RPMI7951 (cell line): ENCODE measurements at regions not wholly inside any gene's neighbourhood (a gene's known extent, or its start where the extent isn't known, plus 50 kb on each side); places are given as distances from the start of the nearest gene placed in this dataset.

ENCODE experiments used
- DNase-seq: peaks from one replicate; pipeline ENCODE4 v3.0.0-alpha.2; 2012; ENCODE audit warnings: low read depth

DNA sequence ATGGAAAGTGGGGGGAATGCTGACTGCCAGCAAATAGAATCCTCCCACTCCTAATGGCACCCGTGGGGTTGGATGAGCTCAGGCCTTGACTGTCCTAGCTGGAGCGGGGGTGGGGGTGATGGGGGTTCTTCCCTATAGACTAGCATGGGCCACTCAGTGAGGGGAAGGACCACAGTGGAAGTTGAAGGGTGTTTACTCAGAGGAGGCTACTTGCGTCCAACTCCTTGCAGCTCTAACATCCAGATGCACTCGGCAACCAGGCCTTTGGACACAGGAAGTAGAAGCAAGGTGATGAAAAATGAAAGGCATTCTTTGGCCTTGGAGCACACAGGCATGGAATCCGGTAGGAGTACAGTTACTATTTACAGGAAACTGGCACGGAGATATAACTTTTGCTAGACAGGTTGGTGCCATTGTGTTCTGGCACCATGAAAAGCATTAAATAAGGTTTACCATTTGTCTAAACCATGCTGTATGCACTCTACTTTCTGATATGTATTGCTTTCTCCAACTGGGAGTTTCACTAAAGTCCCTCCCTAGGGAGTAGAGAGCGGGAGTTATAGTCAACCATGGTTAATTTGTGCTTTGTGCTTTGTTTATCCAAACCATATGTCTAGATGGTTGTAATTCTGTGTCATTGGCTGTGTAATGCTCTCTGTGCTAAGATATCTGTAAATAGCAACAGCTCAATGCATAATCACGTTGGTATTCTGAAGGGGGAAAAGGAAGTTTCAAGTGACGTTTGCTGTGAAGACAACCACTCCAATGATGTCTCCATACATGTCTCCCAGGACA lies 125.3 kb downstream of the TSHZ3 start:
- peak; percentile 94 for DNase-seq

DNA sequence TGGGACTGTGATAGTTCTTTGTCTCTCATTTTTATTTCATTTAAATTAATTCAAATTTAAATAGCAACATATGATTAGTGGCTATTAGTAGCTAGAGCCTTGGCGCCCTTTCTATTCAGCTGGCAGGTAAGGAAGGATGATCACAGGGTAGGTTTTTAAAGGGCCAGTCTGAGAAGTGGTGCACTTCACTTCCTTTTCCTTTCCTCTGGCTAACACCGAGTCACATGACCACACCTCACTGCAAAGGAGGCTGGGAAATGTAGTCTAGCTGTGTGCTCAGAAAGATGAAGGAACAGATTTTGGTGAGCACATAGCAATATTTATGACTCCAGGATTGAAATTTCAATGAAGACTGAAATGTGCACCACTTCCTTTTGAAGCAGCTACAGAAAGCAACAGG lies 128.7 kb downstream of the TSHZ3 start:
- peak; percentile 51 for DNase-seq

DNA sequence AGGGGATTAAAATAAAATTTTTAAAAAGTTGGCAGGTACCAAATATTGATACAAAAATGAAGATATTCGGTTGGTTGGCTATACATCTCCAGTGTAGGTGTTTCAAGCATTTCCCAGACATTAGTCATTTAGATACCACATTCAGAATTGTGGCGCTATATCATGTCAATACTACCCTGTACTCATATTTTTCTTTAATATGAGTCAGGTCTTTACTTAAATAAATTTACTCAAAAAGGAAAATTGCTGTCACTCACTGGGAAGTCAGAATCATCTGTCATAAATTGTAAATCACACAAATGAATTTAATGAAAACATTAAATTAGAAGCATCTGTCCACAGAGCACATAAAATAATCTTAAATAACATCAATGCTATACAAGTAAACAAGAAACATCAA lies 134.2 kb downstream of the TSHZ3 start:
- peak; percentile 16 for DNase-seq

DNA sequence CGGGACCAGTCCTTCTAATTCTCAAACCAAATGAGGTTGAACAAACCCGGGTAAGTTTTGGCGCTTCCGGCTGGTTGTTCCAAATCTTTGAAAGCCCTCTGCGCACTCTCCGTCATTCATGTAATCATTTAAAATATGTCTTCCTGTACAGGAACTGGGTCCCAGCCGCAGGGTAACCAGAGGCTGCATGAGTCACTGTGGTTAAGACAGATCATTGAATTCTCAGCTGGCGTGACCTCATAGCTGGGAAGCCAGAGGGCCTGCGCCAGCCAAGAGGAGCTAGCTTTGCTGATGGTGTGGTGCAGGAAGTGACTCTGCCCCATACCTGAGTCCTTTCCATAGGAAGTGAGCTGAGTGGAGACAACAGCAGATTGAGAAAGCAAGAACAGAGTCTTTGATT lies 135.2 kb downstream of the TSHZ3 start:
- peak; percentile 100 for DNase-seq

DNA sequence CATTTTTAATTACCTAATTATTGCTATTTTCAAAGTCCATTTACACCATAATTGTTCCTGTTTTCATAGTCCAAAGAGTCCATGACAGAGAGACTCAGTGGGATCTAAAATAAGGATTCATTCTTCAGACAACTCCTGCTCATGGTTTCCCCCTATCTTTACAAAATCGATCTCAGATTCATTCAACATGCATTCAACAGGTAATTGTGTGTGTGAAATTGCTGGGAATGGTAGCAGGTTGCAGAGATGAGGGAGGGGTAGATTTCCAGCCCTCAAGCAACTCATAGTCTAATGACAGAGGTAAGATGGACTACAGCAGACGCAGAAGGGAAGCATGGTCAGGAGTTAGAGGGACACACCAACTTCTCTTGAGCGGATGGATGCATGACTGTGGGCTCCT lies 138.1 kb downstream of the TSHZ3 start:
- DNase-seq = no peak

DNA sequence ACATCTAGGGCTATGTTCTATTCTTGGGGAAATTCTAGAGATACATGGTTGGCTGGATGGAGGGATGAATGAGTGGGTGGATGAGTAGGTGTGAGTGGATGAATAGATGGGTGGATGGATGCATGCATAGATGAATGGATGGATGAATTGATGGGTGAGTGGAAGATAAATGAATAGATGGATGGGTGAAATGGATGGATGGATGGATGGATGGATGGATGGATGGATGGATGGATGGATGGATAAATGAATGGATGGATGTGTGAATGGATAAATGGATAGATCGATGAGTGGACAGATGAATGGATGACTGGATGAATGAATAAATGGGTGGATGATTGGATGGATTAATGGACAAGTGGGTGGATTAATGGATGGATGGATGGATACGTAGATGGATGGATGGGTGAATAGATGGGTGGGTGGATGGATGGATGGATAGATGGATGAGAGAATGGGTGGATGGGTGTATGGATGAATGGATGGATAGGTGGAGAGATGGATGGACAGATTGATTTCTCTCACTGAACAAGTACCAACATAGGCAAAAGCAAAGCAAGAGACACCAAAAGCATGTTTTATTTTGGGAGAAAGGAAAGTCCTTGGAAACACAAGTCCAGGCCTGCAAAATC lies 143.2 kb downstream of the TSHZ3 start:
- no peak for DNase-seq

DNA sequence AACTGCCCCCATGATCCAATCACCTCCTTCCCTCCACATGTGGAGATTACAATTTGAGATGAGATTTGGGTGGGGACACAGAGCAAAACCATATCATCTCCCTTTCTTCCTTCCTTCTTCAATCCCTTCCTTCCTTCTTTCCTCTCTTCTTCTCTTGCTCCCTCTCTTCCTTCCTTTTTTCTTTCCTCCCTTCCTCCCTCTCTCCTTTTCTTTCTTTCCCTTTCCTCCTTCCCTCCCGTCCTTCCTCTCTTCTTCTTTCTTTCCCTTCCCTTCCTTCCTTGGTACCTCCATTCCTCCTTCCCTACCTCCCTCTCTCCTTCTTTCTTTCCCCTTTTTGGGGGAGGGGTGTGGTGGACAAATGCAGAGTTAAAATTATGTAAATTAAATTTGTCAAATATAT lies 145.1 kb downstream of the TSHZ3 start:
- no peak for DNase-seq

DNA sequence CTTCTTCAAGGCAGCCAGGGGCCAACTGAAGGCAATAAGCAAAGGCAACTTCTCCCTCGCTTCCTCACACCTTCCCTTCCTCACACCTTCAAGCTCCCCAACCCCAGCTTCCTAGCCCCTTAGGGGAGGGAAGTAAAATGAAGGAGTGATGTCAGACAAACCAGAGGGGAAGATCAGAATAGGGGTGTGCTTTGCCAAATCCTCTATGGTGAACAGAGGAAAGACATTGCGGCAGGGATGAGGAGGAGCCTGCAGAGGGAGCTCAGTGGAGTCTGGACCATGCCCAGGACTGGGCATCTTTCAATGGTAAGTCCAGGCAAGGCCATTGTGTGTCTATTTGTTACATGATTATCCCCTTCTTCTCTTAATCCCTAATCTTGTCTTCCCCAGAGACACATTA lies 164.0 kb downstream of the TSHZ3 start:
- peak; percentile 37 for DNase-seq

DNA sequence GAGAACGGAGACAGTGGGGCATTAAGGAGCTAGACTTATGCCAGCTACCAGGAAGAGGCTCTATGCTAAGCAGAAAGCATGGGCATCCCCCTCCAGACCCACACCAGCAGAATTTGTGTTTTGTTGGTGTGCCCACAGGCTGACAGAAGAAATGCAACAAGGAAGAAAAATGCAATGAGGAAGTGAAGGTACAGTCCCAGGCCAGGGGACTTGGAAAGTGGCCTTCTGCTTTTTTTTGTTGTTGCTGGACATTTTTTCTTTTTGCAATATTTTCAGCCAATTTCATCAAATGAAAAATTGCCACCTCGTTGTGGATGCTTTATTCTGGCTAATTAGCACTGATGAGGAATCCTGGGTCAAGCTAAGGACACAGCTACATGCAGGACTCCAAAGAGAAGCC lies 167.7 kb downstream of the TSHZ3 start:
- DNase-seq = no peak

DNA sequence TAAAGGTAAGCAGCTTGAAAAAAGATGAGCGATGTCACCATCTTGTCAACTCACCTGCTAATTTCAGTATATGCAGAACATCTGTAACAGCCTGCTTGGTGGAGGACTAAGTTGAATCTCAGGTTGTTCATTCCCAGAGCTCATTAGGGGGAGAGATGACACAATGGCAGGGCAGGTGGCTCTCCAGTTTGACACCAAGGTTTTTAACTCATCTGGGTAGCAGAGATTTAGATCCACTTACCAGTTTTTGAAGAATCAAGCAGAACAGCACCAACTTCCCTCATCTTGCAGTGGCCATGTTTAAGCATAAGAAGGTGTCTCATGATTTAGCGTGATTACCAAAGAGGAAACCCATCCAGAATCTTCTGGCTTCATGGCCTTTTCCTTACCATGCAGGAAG lies 168.3 kb downstream of the TSHZ3 start:
- no peak for DNase-seq

DNA sequence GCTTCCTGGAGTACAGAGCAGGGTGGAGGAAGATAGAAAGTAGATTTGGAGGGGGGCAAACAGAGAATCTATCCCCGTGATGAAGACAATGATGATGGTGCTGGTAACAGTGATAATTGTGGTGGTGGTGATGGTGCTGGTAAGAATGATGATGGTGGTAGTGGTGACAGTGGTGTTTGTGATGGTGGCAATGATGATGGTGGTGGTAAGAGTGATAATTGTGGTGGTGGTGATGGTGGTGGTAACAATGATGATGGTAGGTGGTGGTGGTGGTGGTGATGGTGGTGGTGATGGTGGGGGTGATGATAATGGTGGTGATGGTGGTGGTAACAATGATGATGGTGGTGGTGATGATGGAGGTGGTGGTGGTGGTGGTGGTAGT lies 169.8 kb downstream of the TSHZ3 start:
- no peak for DNase-seq

DNA sequence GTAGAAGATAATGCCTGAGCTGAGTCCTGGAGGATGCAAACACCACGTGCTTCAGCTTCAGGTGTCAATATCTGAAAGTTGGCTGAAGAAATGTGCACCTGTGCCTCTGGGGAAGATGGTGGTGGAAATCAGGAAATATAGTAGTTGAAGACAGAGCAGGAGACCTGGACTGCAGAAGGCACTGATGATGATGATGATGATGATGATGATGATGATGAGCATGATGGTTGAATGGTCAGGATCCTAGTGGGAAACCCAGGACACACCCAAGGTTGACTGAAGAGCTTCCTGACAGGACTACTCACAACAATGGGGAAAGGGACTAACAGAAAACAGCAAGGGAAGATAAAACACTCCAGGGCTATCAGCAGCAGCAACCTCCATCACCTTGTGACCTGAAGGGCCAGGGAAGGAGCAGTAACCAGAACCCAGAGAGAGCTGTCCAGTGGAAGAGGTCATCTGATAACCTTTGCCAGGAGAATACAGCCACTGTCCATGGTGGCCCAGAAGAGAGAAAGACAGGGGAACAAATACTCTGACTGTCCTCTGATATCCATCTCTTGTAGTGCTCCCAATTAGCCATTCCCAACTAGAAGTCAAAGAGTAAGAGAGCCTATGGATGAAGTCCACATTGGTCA lies 170.3 kb downstream of the TSHZ3 start:
- DNase-seq = no peak

DNA sequence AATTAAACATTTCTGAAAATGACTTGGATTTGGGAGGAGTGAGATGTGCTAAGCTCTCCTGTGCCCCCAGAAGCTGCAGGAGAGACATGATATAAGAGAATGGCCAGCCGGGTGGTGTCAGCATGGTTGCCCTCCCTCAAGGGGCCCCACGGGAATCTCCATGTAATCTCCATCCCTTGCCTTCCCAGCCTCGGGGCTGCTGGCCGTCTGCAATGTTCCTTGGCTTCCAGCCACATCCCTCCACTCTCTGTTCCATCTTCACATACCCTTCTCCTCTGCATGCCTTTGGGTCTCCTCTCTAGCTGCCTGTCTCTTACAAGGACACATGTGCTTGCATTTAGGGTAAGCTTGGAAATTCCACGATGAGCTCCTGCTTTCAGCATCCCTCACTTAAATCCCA lies 172.0 kb downstream of the TSHZ3 start:
- peak; percentile 28 for DNase-seq

DNA sequence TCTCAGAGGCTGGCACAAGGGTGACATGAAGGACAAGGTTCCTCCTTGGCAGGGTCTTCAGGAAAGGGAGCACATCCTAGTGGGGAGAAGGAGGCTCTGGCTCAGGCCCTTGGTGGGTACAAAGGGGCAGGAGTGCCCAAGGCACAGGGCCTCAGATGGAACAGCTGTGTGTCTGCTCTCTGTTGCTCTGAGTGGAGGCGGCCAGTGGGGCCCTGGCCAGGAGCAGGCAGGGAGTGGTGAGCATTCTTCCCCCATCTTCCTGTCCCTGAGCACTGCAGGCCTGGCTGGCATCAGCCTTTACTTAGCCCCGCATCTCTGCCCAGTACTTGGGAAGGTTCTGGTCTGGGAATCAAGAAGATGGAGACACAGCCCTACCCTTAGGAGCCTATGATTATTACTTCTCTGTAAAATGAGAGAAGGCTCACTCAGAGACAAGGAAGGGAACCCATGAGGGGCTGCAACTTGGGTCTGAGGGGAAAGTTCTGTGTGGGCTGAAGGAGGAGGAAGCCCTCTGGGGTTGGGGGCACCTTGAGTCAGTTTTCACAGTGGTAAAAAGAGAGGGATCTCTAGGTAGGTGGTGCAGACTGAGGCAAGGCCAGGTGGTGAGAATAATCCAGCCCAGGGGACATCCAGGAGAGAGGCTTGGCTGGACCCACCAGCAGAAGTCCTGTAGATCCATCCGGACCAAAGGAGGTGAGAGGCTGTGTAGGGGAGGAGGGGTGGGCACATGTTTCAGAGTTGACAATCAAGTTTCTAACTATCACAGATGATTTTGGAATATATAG lies 173.5 kb downstream of the TSHZ3 start:
- DNase-seq = no peak

DNA sequence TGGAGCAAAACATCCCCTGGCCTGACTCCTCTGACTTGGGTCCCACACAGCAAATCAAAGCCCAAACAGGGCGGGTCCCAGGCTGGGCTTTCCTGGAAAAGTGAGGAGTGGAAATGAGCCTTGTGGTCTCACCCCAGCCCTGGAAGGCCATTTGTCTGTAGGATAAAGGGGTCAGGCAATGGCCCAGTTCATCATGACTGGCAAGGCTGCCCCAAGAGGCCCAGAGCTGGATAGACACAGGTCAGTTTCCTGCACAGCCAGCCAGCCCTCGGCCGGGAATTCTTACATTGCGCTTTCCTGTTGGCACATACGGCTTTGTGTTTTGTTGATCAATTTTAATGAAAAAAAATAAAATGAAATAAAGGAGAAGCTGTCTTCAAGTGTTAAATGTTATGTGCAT lies 174.3 kb downstream of the TSHZ3 start:
- no peak for DNase-seq

DNA sequence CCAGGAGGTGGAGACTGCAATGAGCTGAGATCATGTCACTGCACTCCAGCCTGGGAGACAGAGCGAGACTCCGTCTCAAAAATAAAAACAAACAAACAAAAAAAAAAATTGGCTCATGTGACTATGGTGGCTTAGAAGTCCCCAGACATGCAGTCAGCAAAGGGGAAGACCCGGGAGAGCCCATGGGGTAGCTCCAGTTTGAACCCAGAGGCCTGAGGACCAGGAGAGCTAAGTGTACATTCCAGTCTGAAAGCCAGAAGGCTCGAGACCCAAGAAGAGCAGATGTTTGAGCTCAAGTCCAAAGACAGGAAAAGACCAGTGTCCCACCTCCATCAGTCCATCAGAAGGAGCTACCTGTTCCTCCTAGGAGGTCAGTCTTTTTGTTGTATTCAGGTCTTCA lies 175.2 kb downstream of the TSHZ3 start:
- DNase-seq = no peak

DNA sequence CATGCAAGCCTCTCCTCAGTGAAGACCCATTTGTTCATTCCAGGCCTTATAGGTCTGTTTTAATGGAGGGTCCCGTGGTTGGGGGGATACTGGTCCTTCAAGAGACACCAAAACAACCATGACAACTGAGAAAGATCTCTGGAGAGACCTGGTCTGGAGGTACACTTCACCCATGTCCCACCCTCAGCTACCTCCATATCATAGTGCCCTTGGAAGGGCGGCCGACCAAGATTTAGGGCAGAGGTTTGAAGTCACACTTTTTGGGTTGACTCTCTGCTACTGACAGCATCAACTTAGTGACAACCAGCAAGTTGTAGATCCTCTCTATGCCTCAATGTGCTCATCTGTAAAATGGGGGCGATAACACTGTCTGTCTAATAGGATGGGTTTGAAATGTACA lies 177.3 kb downstream of the TSHZ3 start:
- no peak for DNase-seq

DNA sequence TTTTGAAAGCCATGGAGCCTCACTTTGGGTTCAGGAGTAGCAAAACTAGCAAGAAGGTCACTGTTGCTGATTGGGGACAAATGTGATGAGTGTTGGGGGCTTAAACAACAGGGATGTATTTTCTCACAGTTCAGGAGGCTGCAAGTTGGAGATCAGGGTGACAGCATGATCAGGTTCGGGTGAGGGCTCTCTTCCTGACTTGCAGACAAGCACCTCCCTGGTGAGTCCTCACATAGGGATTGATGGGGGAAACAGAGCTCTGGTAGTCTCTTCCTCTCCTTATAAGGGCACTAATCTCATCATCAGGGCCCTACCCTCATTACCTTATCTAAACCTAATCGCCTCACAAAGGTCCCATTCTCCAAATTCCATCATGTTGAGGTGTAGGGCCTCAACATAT lies 179.2 kb downstream of the TSHZ3 start:
- no peak for DNase-seq

DNA sequence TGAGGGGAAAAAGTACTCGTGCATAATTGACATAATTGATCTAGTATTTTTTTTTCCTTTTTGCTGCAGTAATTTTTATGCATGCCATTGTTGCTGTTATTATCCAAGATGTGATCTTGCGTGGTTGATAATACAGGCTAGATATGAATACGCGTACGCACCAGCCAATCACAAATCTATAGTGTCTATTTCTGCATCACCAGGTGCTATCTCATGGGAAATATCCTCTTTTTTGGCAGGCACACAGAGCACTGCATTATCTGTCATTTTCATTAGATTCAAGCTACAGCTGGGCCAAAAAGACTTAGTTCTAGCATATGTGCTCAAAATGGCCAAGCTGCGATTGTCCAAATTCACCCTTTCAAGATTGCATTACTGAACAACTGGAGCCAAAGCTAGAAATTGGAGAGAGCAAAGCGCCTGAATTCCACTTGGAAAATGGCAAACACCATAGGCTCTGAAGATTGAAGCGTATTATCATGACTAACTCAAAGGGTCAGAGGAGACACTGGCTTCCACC lies 181.1 kb downstream of the TSHZ3 start:
- DNase-seq = no peak

DNA sequence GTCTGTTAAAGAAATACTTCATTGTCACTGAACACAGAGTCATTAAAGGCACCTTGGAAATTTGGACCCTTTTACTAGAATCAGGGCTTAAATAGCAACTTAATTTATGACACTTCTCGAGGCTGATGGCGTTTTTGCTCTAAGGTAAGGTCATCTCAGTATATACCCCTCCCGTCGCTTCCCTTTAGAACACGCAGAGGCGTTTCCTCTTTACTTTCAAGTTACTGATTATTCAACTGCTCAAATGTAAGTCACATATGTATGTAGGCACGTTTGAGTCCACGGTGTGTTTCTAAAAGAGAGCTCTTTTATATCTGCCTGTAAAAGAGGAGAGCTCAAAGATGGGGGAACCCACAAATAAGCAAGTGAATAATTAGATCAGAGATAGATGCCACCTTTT lies 181.5 kb downstream of the TSHZ3 start:
- no peak for DNase-seq

DNA sequence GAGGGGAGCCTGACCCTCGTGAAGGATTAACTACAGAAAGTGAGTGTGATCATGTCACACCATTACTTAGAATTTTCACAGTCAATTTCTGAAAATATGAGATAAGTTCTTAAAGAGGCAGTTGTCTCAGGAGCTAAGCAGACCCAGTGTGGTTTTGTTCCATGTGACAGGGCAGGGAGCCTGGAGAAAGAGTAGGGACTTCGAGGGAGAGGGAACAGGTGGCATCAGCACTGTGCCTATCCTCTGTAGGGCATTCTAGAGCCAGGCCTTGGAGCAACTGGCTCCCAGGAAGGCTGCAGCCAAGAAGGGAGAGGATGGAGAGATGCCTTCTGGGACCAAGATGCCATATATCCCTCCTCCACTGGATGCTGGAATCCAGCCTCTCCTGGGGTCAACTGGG lies 183.0 kb downstream of the TSHZ3 start:
- DNase-seq = no peak

DNA sequence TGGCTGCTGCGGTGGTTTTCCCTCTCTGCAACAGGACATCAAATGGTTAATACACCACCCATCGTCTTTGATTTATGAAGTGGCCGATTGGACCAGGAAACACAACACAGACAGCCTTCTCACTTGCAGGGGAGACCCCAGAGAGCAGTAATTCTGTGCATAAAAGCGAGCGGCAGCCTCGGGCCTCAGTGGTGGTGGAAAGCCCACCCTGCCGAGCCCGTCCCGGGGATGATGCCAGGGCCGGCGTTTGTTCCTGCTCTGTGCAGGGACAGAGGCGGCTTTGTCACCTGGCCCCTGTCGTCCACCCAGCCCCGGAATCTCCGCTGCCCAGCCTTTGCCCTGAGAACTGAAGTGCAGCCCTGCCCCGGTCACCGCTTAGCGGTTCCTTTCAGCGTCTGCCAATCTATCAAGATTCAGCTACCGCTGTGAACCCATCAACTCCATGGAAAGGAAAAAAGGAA lies 184.4 kb downstream of the TSHZ3 start:
- DNase-seq = no peak
